VCaP (cell line): ENCODE measurements at regions not wholly inside any gene's neighbourhood (a gene's known extent, or its start where the extent isn't known, plus 50 kb on each side); places are given as distances from the start of the nearest gene placed in this dataset.

ENCODE experiments used
- H3K27ac ChIP-seq: fragments of 450-650 bp; 2 replicates; pipeline ENCODE4 v1.5.1; 2017
- CTCF ChIP-seq: fragments of 450-650 bp; conservative IDR thresholded peaks from 2 replicates; pipeline ENCODE4 v1.5.1; 2017; ENCODE audit warnings: mild to moderate bottlenecking, moderate library complexity

GRCh38 chr3:177484926-177485325, 287.6 kb upstream of the TBL1XR1 start:
- H3K27ac ChIP-seq = no peak overlapping the region
- TF ChIP-seq CTCF = no peak

- no peak overlapping the region for H3K27ac ChIP-seq
- no peak for TF ChIP-seq CTCF
Measured at GRCh38 chr3:177487635-177488186, 290.4 kb upstream of the TBL1XR1 start.

GRCh38 chr3:177488740-177489139, 291.5 kb upstream of the TBL1XR1 start:
- no peak for TF ChIP-seq CTCF
- H3K27ac ChIP-seq = no peak overlapping the region

- no peak for TF ChIP-seq CTCF
- no peak overlapping the region for H3K27ac ChIP-seq
Measured at GRCh38 chr3:177490626-177491025, 293.3 kb upstream of the TBL1XR1 start.

GRCh38 chr3:177491296-177492032, 294.2 kb upstream of the TBL1XR1 start:
- no peak for TF ChIP-seq CTCF
- H3K27ac ChIP-seq = no peak overlapping the region

- no peak overlapping the region for H3K27ac ChIP-seq
Measured at GRCh38 chr3:177493091-177493490, 295.8 kb upstream of the TBL1XR1 start.

GRCh38 chr3:177494216-177494615, 296.9 kb upstream of the TBL1XR1 start:
- no peak for TF ChIP-seq CTCF
- H3K27ac ChIP-seq = no peak overlapping the region

More at GRCh38 chr3:177493091-177493490, 295.8 kb upstream of the TBL1XR1 start:
- no peak for TF ChIP-seq CTCF
